H1 (cell line): ENCODE measurements at regions not wholly inside any gene's neighbourhood (a gene's known extent, or its start where the extent isn't known, plus 50 kb on each side); places are given as distances from the start of the nearest gene placed in this dataset.

Experiments used
- FOSL1 ChIP-seq: IDR thresholded peaks from 2 replicates; pipeline ENCODE4 v1.6.1; 2011; ENCODE audit warnings: mild to moderate bottlenecking, low read depth, low read length, moderate library complexity; ENCODE audit not compliant: insufficient read depth
- SRF ChIP-seq: IDR thresholded peaks from 2 replicates; pipeline ENCODE4 v1.6.1; 2011; ENCODE audit warnings: mild to moderate bottlenecking, low read depth, low read length, moderate library complexity
- TAF1 ChIP-seq: IDR thresholded peaks from 2 replicates; pipeline ENCODE4 v1.6.1; 2011; ENCODE audit warnings: mild to moderate bottlenecking, low read depth, low read length

- TF ChIP-seq TAF1 (no peak), SRF (no peak), FOSL1 (no peak)
Measured at GRCh38 chr10:44724415-44725174, 186.5 kb upstream of the TMEM72 start (continued).
